Neuronal stem cell (in vitro differentiated cells): ENCODE measurements at regions not wholly inside any gene's neighbourhood (a gene's known extent, or its start where the extent isn't known, plus 50 kb on each side); places are given as distances from the start of the nearest gene placed in this dataset.
"Not testable (repeated sequence)": the region's sequence is repeated elsewhere in the genome, so short reads cannot be mapped to it uniquely, and the experiment has no call there.

Source experiments
- DNase-seq: peaks from one replicate; pipeline ENCODE4 v3.0.0-alpha.2; 2013; ENCODE audit warnings: low spot score
- H2AFZ ChIP-seq: one replicate; pipeline ENCODE4 v1.6.1; 2013; ENCODE audit warnings: mild to moderate bottlenecking, low read length, inconsistent platforms
- H2AK5ac ChIP-seq: 2 replicates; pipeline ENCODE4 v1.6.1; 2013; ENCODE audit warnings: low read depth, mild to moderate bottlenecking, inconsistent platforms, low read length, moderate library complexity, mixed read lengths
- H2BK120ac ChIP-seq: 2 replicates; pipeline ENCODE4 v1.6.1; 2013; ENCODE audit warnings: low read depth, mild to moderate bottlenecking, inconsistent platforms, low read length, moderate library complexity, mixed read lengths
- H2BK12ac ChIP-seq: one replicate; pipeline ENCODE4 v1.6.1; 2013; ENCODE audit warnings: low read length, inconsistent platforms
- H2BK15ac ChIP-seq: 2 replicates; pipeline ENCODE4 v1.6.1; 2013; ENCODE audit warnings: mild to moderate bottlenecking, low read length, inconsistent platforms, mixed read lengths
- H2BK5ac ChIP-seq: one replicate; pipeline ENCODE4 v1.6.1; 2013; ENCODE audit warnings: inconsistent platforms, mild to moderate bottlenecking, low read length, moderate library complexity
- H3K14ac ChIP-seq: one replicate; pipeline ENCODE4 v1.6.1; 2013; ENCODE audit warnings: low read length, inconsistent platforms
- H3K18ac ChIP-seq: 2 replicates; pipeline ENCODE4 v1.6.1; 2013; ENCODE audit warnings: low read length, inconsistent platforms
- H3K23ac ChIP-seq: 2 replicates; pipeline ENCODE4 v1.6.1; 2013; ENCODE audit warnings: low read depth, mild to moderate bottlenecking, mixed read lengths, low read length, inconsistent platforms; ENCODE audit not compliant: poor library complexity
- H3K27ac ChIP-seq: replicated peaks from 3 replicates; pipeline ENCODE4 v1.5.1; 2013; ENCODE audit warnings: low read length, inconsistent platforms
- H3K27me3 ChIP-seq, 3 experiments: 2 replicates each; pipeline ENCODE4 v1.6.1; 2013; ENCODE audit warnings: low read length in 3 of 3, mild to moderate bottlenecking in 2 of 3, inconsistent platforms in 1 of 3, low read depth in 1 of 3, mixed read lengths in 1 of 3, moderate library complexity in 1 of 3; ENCODE audit not compliant: control insufficient read depth in 3 of 3, insufficient read depth in 3 of 3
- H3K36me3 ChIP-seq, 2 donors: replicated peaks in 1 of 2; 2 replicates each; pipeline ENCODE4 v1.6.1; 2013; ENCODE audit warnings: low read length in 2 of 2; ENCODE audit not compliant: control insufficient read depth in 2 of 2, insufficient read depth in 2 of 2
- H3K4ac ChIP-seq: 2 replicates; pipeline ENCODE4 v1.6.1; 2013; ENCODE audit warnings: inconsistent platforms, mild to moderate bottlenecking, low read length, moderate library complexity
- H3K4me1 ChIP-seq, 2 donors: 1 replicate in 1 of 2; 2 replicates in 1 of 2; pipeline ENCODE4 v1.6.1; 2013; ENCODE audit warnings: low read length in 2 of 2, low read depth in 1 of 2; ENCODE audit not compliant: control insufficient read depth in 2 of 2, insufficient read depth in 1 of 2
- H3K4me2 ChIP-seq: one replicate; pipeline ENCODE4 v1.6.1; 2013; ENCODE audit warnings: mild to moderate bottlenecking, low read length, inconsistent platforms; ENCODE audit not compliant: insufficient read depth, poor library complexity, severe bottlenecking
- H3K4me3 ChIP-seq, 2 donors: 2 replicates each; pipeline ENCODE4 v1.5.1; 2013; ENCODE audit warnings: low read length in 2 of 2, mild to moderate bottlenecking in 2 of 2, inconsistent platforms in 1 of 2, moderate library complexity in 1 of 2
- H3K79me1 ChIP-seq: one replicate; pipeline ENCODE4 v1.6.1; 2013; ENCODE audit warnings: low read depth, mild to moderate bottlenecking, inconsistent platforms, low read length, moderate library complexity
- H3K9ac ChIP-seq: one replicate; pipeline ENCODE4 v1.6.1; 2013; ENCODE audit warnings: mild to moderate bottlenecking, low read depth, low read length, inconsistent platforms; ENCODE audit not compliant: poor library complexity
- H3K9me3 ChIP-seq, 2 donors: replicated peaks in 1 of 2; 2 replicates each; pipeline versions ENCODE3 to v1.6.1; 2013; ENCODE audit warnings: low read length in 2 of 2, mild to moderate bottlenecking in 2 of 2, inconsistent platforms in 1 of 2, low read depth in 1 of 2, mixed read lengths in 1 of 2, moderate library complexity in 1 of 2; ENCODE audit not compliant: control insufficient read depth in 2 of 2, insufficient read depth in 1 of 2
- H4K8ac ChIP-seq: one replicate; pipeline ENCODE4 v1.6.1; 2013; ENCODE audit warnings: low read depth, mild to moderate bottlenecking, inconsistent platforms, low read length, moderate library complexity
- H4K91ac ChIP-seq: one replicate; pipeline ENCODE4 v1.6.1; 2013; ENCODE audit warnings: low read length, low read depth, mild to moderate bottlenecking, inconsistent platforms; ENCODE audit not compliant: poor library complexity
- WGBS, 2 donors: extraction: QIAGEN DNeasy Blood & Tissue Kit; methylation state at CpG; one replicate each; pipeline ENCODE4 v1.1.7; 2013; ENCODE audit warnings: missing lambda C conversion rate in 2 of 2, mixed read lengths in 1 of 2; ENCODE audit not compliant: insufficient read length in 2 of 2, insufficient replicate concordance in 1 of 2; ENCODE audit errors: extremely low coverage in 2 of 2; 5-methylcytosine and 5-hydroxymethylcytosine counted together

GRCh38 chr15:20307137-20307536 lies 234.5 kb downstream of the GOLGA6L6 start:
- not testable (repeated sequence) for H2AK5ac ChIP-seq, H3K27me3 ChIP-seq, H2BK12ac ChIP-seq, H4K8ac ChIP-seq, H2BK15ac ChIP-seq, H2BK5ac ChIP-seq, H3K4me2 ChIP-seq, H3K9ac ChIP-seq, H3K27ac ChIP-seq, H3K9me3 ChIP-seq, H3K14ac ChIP-seq, DNase-seq, H3K4me1 ChIP-seq, H3K18ac ChIP-seq, H3K23ac ChIP-seq, H2BK120ac ChIP-seq, H2AFZ ChIP-seq, H3K4me3 ChIP-seq, H3K36me3 ChIP-seq, H4K91ac ChIP-seq, H3K79me1 ChIP-seq, H3K4ac ChIP-seq
- no CpG with 5 or more reads among the region's 1 CpG for WGBS, 2 donors

DNA sequence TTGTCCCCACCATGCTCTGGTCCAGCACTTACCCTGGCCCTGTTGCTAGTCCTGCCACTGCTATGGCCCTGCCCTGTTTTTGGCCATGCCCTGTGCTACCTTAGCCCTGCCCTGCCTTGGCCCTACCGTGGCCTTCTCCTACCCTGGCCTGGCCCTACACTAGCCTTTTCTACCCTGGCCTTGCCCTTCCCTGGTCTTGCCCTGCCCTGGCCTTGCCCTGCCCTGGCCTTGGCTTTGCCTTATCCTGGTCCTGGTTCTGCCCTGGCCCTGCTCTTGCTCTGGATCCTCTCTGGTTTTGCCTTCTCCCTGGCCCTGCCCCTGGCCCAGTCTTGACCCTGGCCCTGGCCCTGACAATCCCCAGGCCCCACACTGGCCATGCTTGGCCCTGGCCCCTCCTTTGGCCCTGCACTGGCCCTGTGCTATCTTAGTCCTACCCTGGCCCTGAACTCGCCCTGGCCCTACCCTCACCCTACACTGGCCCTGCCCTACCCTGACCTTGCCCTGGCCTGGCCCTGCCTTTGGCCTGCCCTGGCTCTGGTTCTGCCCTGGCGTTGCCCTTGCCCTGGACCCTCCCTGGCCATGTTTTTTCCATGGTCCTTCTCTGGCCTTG lies 235.0 kb downstream of the GOLGA6L6 start:
- DNase-seq, H3K27me3 ChIP-seq, H3K4me1 ChIP-seq, H2BK12ac ChIP-seq, H3K9ac ChIP-seq, H3K27ac ChIP-seq, H3K79me1 ChIP-seq, H2AFZ ChIP-seq, H2BK5ac ChIP-seq, H3K18ac ChIP-seq, H3K4me2 ChIP-seq, H4K91ac ChIP-seq, H2AK5ac ChIP-seq, H2BK120ac ChIP-seq, H4K8ac ChIP-seq, H2BK15ac ChIP-seq, H3K4ac ChIP-seq, H3K36me3 ChIP-seq, H3K9me3 ChIP-seq: not testable (repeated sequence)
- H3K23ac ChIP-seq = peak overlapping the region; percentile 85
- WGBS, 2 donors = no CpG with 5 or more reads among the region's 3 CpGs
- peak overlapping the region in 1 of 2 donors; percentile 54 for H3K4me3 ChIP-seq
- peak overlapping the region; percentile 38 for H3K14ac ChIP-seq

- not testable (repeated sequence) for H4K91ac ChIP-seq, H3K4me3 ChIP-seq, H3K27ac ChIP-seq, H2AK5ac ChIP-seq, H3K4ac ChIP-seq, H3K36me3 ChIP-seq, H4K8ac ChIP-seq, H3K4me1 ChIP-seq, H3K14ac ChIP-seq, H2BK15ac ChIP-seq, H2BK12ac ChIP-seq, H3K9me3 ChIP-seq, H3K9ac ChIP-seq, H3K79me1 ChIP-seq, H3K18ac ChIP-seq, H2BK5ac ChIP-seq, H3K23ac ChIP-seq, H2AFZ ChIP-seq, H3K4me2 ChIP-seq, H3K27me3 ChIP-seq, H2BK120ac ChIP-seq, DNase-seq
- WGBS, 2 donors = no CpG with 5 or more reads among the region's 7 CpGs
These were observed 235.7 kb downstream of the GOLGA6L6 start for GRCh38 chr15:20305912-20306311.

- not testable (repeated sequence) for H2AFZ ChIP-seq, H4K91ac ChIP-seq, H3K14ac ChIP-seq, H3K23ac ChIP-seq, H2BK5ac ChIP-seq, H2BK120ac ChIP-seq, H3K36me3 ChIP-seq, H3K27ac ChIP-seq, H3K4ac ChIP-seq, H2BK12ac ChIP-seq, H2AK5ac ChIP-seq, H3K18ac ChIP-seq, H4K8ac ChIP-seq, DNase-seq, H3K9me3 ChIP-seq, H3K4me2 ChIP-seq, H2BK15ac ChIP-seq, H3K9ac ChIP-seq, H3K4me1 ChIP-seq, H3K4me3 ChIP-seq, H3K79me1 ChIP-seq, H3K27me3 ChIP-seq
- WGBS, 2 donors = no CpG with 5 or more reads among the region's 6 CpGs
These were observed 236.6 kb downstream of the GOLGA6L6 start for GRCh38 chr15:20305015-20305465.
